Hypothalamus (tissue), 51 donors: ENCODE measurements at regions not wholly inside any gene's neighbourhood (a gene's known extent, or its start where the extent isn't known, plus 50 kb on each side); places are given as distances from the start of the nearest gene placed in this dataset.
A peak's percentile ranks its signal among the peaks of the same experiment; 100 is the strongest.
"Not testable (repeated sequence)": the region's sequence is repeated elsewhere in the genome, so short reads cannot be mapped to it uniquely, and the experiment has no call there.

ENCODE experiments used
- DNase-seq, 51 donors: peaks; one replicate each; lab custom pipeline; 2025; lab: John Stamatoyannopoulos, UW

DNA sequence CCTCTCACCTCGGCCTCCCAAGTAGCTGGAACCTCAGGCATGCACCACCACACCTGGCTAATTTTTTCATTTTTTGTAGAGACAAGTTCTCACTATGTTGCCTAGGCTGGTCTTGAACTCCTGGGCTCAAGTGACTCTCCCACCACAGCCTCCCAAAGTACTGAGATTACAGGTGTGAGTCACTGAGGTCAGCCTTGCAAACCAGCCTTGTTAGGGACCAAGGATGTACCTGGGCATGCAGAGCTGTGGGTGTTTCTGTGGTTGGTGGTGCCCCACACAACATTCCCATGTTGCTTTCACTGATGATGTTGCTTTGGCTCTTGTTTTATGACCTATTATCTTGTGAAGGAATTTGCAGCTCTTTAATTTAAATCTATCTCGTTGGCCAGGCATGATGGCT lies 54.8 kb downstream of the OTUD1 start:
- no peak for DNase-seq

DNA sequence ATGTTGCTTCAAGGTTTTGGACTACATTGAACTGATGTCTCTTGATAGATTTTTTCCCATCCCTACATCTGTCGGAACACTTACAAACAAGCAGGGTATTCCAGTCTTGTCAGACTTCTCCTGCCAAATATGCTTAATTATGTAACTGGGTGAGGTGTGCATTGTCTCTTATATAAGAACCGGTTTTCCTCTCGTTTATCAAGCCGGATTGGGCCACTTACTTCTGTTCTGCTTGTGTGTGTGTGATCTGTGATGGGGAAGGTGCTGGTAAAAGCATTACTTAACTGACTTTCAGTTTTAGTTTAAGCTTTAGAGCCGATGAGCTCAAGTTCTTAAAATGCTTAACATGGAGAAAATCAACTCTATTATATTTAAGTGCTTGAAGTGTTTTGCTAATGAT lies 57.9 kb downstream of the OTUD1 start:
- DNase-seq, result peak in 1 of 51 donors; percentile 3

DNA sequence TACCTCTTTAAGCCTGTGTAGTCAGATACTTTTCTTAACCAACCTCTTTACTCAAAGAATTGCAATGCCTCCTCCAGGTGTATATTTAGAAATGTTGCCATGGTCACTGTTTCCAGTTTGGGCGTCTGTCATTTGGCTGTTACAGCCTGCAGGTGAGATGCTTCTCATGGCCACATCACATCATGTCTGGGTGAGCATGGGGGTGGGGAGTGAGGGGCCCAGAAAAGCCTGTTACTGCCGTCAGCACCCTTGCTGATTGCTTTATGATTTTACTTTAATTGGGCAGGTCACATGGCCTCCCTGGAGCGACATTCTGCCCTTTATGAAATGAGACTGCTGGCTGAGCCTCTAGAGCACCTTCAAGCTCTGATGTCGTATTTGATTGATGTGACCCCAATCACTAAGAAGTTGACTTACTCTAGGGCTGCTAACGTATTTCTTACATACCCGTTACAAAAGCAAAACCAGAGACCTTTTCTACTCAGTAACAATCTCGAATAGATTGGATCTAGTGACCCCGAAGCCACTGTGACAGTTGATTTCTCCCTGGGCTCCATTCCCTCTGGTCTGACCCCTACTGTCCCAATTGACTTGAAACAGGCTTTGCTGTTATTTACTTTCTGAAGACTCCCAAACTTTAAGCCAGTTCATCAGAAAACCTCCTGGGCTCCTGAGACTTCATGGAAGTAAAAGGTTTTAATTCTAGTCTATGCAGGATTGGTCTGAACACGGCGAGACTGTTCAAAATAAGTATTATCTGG lies 60.7 kb downstream of the OTUD1 start:
- peak in 2 of 51 donors; percentile 1 to 3 for DNase-seq

DNA sequence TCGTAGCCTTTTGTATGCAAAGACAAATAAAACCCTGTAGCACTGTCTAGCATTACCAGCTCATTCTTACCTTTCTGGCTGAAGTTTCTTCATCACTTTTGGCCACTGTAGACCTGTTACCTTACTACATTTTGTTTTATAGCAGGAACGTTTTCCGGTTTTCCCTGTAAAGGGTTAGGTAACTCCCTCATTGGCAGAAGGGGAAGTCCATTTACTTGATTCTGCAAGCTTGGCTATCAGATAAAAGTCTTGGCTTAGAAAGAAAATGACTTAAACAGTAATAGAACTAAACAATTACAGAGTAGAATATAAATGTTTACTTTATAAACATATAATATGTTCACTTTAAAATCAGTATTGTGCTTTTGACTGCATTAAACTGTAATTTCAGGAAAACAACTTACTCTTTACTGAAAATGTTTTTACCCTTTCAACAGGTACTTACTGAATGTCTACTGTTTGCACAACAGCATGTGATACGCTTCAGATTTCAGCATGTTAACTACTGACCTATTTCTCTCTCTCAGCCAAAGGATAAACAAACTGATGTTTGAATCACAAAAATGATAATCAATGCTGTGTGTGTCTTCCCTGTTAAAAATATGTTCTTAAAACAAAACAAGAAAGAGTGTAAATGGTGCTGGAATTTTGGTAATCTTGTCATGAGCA lies 67.1 kb downstream of the OTUD1 start:
- no peak for DNase-seq

DNA sequence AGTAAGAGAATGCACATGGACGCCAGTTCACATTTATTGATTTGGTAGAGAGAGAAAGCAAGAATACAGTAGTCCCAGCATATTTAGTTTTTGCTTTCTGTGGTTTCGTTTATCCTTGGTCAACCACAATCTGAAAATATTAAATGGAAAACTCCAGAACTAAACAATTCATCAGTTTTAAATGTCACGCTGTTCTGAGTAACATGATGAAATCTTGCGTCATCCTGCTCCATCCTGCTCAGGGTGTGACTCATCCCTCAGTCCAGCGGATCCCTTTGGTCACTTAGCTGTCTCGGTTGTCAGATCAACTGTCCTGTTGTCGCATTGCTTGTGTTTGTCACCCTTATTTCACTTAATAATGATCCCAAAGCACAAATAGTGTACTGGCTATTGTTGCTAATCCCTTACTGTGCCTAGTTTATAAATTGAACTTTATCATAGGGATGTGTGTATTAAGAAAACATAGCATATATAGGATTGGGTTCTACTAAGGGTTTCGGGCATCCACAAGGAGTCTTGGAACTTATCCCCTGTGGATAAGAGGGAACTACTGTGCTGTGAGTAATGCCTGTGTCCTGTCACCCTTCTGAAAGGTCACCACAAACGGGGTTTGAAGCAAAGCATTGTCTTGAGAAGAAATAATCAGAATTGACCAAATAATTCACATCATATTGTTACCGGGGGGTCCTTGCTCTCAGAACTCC lies 73.6 kb downstream of the OTUD1 start:
- DNase-seq, result no peak

DNA sequence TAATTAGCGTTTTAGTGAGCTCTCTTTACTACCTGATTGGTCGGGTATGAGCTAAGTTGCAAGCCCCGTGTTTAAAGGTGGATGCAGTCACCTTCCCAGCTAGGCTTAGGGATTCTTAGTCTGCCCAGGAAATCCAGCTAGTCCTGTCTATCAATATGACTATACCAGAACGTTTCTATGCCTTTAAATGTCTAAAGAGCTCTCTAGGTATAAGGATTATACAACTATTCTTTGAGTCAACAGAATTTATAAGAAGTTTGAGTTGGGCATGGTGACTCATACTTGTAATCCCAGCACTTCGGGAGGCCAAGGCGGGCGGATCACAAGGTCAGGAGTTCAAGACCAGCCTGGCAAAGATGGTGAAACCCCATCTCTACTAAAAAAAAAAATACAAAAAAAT lies 74.7 kb downstream of the OTUD1 start:
- not testable (repeated sequence) for DNase-seq

DNA sequence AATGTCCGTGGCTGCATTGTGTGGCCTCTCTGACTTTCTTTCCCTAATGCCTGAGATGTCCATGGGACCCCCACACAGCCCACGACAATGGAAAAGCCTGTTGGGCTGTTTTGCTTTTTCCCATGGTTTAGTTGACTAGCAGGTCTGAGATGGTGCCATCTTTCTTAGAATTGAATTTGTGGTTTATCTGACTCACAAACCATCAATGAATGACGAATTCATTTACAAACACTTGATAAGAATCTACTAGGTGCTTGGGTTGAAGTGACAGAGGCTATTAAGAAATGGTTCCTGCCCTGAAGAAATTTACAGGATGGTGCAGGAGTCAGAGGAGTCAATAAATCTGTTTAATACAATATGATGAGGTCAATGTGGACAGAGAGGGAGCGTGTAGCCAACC lies 75.4 kb downstream of the OTUD1 start:
- no peak for DNase-seq

DNA sequence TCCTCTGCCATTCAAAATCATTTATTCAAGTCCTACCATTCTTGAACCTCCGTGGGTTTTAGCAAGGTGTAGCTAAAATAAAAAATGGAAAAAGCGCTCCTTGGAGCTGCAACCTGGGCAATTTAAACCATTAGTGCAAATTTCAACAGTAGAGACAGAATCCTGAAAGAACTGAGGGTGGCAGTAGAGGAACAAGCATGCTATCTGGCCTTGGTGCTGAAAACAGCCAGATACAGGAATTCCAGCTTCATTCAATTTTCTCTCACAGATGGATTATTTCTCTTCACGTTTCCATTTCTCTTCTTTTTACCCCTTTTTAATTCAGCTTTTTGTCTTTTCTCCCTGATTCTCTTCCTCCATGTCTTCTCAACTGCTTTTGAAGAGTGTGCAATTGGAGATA lies 77.7 kb downstream of the OTUD1 start:
- peak in 1 of 51 donors; percentile 27 for DNase-seq

DNA sequence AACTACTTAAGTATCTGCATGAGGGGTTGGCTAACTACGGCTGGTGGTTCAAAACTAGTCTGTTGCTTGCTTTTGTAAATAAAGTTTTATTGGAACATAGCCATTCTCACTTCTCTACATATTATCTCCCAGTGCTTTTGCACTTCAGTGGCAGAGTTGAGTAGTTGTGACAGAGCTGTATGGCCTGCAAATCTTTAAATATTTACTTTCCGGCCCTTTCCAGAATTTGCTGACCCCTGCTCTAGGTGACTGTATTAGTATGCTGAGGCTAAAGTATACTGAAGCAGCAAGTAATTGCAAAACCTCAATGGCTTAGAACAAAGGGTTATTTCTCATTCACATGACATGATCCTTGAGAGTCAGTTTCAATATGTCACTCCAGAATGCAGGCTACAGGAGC lies 78.3 kb downstream of the OTUD1 start:
- no peak for DNase-seq

DNA sequence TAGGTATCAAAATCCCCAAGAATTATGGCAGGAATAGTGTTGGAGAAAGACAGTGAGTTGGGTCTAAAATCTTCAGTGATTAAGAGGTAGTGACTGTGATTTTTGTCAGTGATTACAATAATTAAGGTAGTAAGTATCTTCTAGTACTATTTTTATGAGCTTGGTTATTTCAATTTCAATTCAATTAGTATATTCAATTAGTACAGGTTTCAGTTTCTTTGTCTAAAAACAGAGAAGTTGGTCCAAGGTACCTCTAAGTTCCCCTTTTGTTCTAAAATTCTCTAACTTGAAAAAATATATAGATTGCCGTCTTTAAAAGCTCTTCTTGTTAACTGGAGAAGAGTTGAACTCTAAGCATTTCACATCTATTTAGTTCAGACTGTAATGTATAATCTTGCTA lies 82.9 kb downstream of the OTUD1 start:
- DNase-seq, result no peak

DNA sequence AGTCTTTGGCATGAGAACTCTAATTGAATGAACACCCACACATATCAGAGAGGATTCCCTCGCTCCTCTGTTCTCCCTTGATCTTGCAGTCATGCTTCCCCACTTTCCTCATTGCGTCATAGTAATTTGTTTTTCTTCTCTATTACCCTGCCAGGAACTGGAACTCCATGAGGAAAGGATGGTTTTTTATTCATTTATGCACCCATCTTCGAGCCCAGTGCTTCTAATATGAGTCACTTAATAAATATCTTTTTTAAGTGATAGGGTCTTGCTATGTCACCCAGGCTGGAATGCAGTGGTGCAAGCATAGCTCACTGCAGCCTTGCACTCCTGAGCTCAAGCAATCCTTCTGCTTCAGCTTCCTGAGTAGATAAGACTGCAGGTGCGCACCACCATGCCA lies 83.5 kb downstream of the OTUD1 start:
- no peak for DNase-seq

DNA sequence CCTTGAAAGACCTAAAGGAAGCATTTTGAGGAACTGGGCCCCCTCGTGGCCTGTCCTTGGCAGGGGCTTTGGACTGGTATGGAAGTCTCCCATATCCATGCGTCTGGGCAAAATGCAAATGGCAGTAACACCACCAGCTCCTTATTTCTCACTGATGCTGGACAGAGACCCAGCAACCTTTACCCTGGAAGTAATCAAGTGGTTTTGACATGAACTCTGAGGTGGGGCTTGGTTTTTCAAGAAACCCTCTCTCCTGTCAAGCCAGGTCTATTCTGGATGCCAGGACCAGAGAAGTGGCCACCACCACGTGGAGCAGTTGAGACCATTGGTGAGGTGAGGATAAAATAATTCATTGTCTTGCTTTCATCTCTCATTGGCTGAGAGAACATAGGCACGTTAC lies 84.4 kb downstream of the OTUD1 start:
- no peak for DNase-seq

DNA sequence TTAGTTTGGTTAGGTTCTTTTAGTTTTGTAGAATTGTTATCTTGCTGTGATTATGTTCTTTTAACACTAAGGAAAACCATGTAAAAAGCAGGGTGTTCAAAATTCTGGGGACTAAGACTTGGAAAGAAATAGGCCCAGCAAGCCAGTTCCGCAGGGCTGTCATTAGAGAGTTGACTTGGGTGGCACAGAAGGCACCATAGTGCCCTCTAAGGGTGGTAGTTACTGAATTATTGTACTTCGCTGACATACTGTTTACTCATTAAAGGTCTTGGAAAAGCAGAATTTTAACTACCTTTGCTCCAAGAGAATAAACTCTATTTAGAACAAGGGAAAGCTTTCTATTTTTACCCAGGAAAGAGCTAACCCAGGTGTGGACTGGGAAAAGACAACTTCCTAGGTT lies 86.5 kb downstream of the OTUD1 start:
- peak in 13 of 51 donors; percentile 2 to 27 (median 9) for DNase-seq

DNA sequence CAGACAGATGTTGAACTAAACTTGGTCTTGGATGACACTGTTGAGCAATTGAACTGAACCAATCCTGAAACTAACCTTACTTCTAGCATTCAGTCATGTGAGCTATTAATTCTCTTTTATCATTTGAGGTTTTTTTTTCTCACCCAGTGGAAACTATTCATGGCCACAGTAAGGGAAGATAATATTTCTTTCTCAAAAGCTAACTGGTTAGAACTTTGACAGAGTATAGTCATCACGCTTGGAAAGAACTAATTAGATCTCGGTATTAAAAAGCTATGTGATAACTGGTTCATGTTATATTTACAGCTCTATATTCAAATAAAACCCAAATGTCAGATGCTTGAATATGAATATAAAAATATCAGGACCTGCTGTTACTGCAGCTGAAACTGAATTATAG lies 89.5 kb downstream of the OTUD1 start:
- DNase-seq, result no peak

DNA sequence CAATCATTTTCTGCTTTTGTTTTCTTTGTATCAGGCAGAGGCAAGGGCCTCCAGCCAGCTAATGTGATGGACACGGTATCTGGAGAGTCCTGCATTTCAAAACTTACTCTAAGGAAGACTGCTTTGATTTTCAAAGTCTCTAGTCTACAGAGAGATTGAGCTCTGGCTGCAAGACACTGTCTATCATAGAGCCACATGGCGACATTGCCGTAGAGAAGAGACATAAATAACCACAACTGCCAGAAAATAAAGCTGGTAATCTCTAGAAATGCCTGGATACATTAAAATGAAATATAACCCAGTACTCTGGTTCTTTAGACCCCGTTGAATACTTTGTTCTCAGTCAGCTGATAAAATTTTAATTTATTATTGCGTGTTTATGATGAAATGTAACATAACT lies 90.8 kb downstream of the OTUD1 start:
- no peak for DNase-seq

DNA sequence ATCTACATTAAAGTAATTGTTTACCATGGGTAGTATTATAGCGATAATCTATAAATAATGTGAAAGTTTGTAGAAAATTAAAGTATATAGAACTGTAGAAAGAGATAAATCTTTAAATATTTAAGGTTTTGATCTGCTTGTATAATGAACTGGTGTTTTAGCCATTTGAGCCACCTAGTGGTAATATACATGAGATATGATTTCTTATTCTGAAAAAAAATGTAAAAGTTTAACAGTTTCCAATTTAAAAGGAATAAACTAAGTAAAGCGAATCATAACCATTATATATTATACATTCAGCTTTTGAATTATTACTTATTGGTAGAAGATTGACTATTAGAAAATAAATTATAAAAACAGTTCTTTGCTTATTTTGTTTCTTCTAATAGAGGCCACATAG lies 91.2 kb downstream of the OTUD1 start:
- no peak for DNase-seq

DNA sequence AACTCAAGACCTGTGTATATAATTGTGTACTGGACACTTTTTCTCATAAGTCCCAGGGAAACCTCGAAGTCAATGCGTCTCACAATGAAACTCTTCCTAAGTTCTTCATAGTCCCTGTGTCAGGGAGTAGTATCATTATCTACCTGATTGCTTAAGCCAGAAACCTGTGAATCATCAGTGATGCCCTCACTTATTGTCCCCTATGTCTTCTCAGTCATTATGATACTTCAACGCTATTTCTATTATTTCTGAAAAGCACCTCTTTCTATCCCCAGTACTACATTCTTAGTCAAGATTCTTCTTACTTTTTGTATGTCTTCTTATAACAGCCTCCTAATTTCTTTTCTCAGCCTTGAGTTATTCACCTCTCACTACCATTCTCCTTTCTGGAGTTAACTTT lies 94.3 kb downstream of the OTUD1 start:
- no peak for DNase-seq

DNA sequence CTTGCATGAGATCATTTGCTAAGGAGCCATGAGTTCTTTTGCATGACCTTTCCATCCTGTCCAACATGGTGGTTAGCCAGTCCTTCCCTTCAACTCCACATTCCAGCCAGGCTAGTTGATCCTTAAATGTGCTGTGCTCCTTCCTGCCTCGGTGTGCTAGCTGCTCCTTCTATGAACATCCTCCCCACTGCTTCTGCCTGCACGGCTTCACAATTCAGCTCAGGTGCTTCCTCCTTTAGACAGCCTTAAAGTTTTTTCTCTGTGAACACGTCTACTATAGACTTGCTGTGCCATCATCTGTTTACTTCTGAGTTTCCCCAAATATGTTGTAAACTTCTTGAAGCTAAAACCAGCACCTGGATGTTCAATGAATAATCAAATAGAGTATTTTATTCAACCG lies 95.5 kb downstream of the OTUD1 start:
- no peak for DNase-seq

DNA sequence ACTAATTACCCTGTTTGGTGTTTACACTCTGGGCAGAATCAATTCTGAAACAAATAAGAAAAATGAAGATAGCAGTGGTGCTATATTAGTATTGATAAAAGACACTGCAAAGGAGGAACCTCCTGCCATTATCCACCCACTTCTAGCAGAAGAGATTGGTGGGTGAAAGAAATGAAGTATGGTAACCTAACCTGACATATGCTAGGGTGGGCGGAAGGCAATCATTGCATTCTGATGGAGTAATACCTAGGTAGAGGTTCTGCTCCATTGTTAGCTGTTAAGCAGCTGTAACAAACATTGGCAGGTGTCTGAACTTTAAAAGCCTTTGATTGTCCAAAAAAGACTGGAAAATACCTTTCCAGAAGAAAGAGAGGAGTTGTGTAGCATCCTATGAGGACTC lies 95.9 kb downstream of the OTUD1 start:
- DNase-seq, result no peak

DNA sequence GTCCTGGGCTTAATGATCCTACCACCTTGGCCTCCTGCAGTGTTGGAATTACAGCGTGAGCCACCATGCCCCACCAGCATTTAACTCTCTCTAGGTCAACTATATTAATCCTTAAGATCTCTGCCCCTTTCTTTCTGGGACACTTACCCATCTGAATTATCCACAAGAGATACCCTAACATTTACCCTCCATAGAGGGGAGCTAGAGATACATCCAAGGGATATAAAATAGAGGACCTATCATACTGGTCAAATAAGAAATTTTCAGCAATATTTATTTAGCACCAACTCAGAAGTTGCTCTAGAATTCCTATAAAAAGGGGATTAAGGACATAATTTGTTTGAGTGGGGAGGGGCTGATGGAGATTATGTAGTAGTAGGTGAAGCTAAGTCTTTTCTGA lies 96.5 kb downstream of the OTUD1 start:
- DNase-seq, result no peak

DNA sequence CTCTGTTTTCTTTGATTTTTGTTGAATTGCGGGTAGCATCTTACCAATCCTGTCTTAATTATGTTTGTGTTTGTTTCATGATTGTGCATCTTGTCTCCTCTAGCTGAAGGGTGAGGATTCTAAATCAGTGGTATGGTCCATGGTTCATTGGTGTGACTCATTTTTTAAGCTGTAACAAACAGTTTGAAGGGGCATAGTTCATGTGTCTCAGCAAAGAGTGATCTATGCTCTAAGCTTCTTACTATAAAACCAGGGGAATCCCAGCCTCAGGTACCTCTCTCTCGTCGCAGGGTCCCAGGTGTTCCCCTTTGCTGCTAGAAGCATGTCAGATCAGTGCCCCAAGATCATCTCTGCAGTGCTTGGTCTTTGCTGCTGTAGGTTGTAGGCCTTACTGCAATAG lies 100.1 kb downstream of the OTUD1 start:
- DNase-seq, result no peak
